ENCODE measurements at regions not wholly inside any gene's neighbourhood (a gene's known extent, or its start where the extent isn't known, plus 50 kb on each side); places are given as distances from the start of the nearest gene placed in this dataset.

GRCh38 chr4:66963084-66963483 lies 582.2 kb downstream of the CENPC start:
- DNase-seq (ENCODE audit: low read depth, low spot score), result no peak
- no peak overlapping the region for H3K27ac ChIP-seq (ENCODE audit: low read depth, low read length)
- H3K4me3 ChIP-seq (ENCODE audit: low read depth, low read length), result no peak overlapping the region
- H3K27me3 ChIP-seq (ENCODE audit: control insufficient read depth, insufficient read depth, low read length), result no peaks in the 10 kb centered on the region
- H3K9me3 ChIP-seq (ENCODE audit: control insufficient read depth, insufficient read depth, low read length), result 0 out of 2 replicates have a peak, but pooled peaks cover 2% of the 10 kb centered on the region
- POLR2A ChIA-PET, result no interaction called here
- TF ChIP-seq CTCF (IDR thresholded peaks at IDR 0.05; ENCODE audit: low read depth, low read length), result no peak
- CTCF ChIA-PET, result no interaction called here

- ChIA-PET POLR2A (no interaction called here), CTCF (no interaction called here)
- Histone ChIP-seq H3K4me3 (ENCODE audit: low read depth, low read length) (no peak overlapping the region), H3K27ac (ENCODE audit: low read depth, low read length) (no peak overlapping the region), H3K27me3 (ENCODE audit: control insufficient read depth, insufficient read depth, low read length) (no peaks in the 10 kb centered on the region), H3K9me3 (ENCODE audit: control insufficient read depth, insufficient read depth, low read length) (peaks cover 8% of the 10 kb centered on the region)
- DNase-seq (ENCODE audit: low read depth, low spot score), result no peak
- no peak for TF ChIP-seq CTCF (IDR thresholded peaks at IDR 0.05; ENCODE audit: low read depth, low read length)
These were observed 586.1 kb downstream of the CENPC start for GRCh38 chr4:66959207-66959606.

DNA sequence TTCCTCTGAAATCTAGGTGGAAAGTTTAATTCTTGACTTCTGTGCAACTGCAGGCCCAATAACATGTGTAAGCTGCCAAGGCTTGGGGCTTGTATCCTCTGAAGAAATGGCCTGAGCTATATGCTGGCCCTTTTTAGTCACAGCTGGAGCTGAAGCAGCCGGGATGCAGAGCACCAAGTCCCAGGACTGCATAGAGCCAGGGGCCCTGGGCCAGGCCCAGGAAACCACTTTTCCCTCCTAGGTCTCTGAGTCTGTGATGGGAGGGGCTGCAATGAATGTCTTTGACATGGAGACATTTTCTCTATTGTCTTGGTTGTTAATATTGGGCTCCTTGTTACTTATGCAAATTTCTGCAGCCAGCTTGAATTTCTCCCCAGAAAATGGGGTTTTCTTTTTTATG lies 588.5 kb downstream of the CENPC start:
- ChIA-PET POLR2A (no interaction called here), CTCF (no interaction called here)
- H3K9me3 ChIP-seq (ENCODE audit: control insufficient read depth, insufficient read depth, low read length), result peaks cover 10% of the 10 kb centered on the region

GRCh38 chr4:66956426-66956825 lies 588.9 kb downstream of the CENPC start:
- POLR2A ChIA-PET, result no interaction called here
- Histone ChIP-seq H3K4me3 (ENCODE audit: low read depth, low read length) (no peak overlapping the region), H3K27ac (ENCODE audit: low read depth, low read length) (no peak overlapping the region), H3K27me3 (ENCODE audit: control insufficient read depth, insufficient read depth, low read length) (no peaks in the 10 kb centered on the region), H3K9me3 (ENCODE audit: control insufficient read depth, insufficient read depth, low read length) (peaks cover 10% of the 10 kb centered on the region)
- TF ChIP-seq CTCF (IDR thresholded peaks at IDR 0.05; ENCODE audit: low read depth, low read length), result no peak
- CTCF ChIA-PET, result no interaction called here
- no peak for DNase-seq (ENCODE audit: low read depth, low spot score)

More for the DNA sequence above, 588.5 kb downstream of the CENPC start:
- no peak for DNase-seq (ENCODE audit: low read depth, low spot score)
- H3K27ac ChIP-seq (ENCODE audit: low read depth, low read length), result no peak overlapping the region
- H3K4me3 ChIP-seq (ENCODE audit: low read depth, low read length), result no peak overlapping the region
- no peaks in the 10 kb centered on the region for H3K27me3 ChIP-seq (ENCODE audit: control insufficient read depth, insufficient read depth, low read length)
- TF ChIP-seq CTCF (IDR thresholded peaks at IDR 0.05; ENCODE audit: low read depth, low read length), result no peak

- no peak overlapping the region for H3K27ac ChIP-seq (ENCODE audit: low read depth, low read length)
- peaks cover 10% of the 10 kb centered on the region for H3K9me3 ChIP-seq (ENCODE audit: control insufficient read depth, insufficient read depth, low read length)
- H3K4me3 ChIP-seq (ENCODE audit: low read depth, low read length), result no peak overlapping the region
- H3K27me3 ChIP-seq (ENCODE audit: control insufficient read depth, insufficient read depth, low read length), result no peaks in the 10 kb centered on the region
- no peak for TF ChIP-seq CTCF (IDR thresholded peaks at IDR 0.05; ENCODE audit: low read depth, low read length)
- no peak for DNase-seq (ENCODE audit: low read depth, low spot score)
- ChIA-PET POLR2A (no interaction called here), CTCF (no interaction called here)
These were observed 589.5 kb downstream of the CENPC start for GRCh38 chr4:66955784-66956183.

Measured in AG04450 (cell line).